GM23338 (cell line): ENCODE measurements at regions not wholly inside any gene's neighbourhood (a gene's known extent, or its start where the extent isn't known, plus 50 kb on each side); places are given as distances from the start of the nearest gene placed in this dataset.

Source experiments
- CREB1 ChIP-seq: fragments of 250-450 bp; sonication (Bioruptor Pico); IDR thresholded peaks from 2 replicates; pipeline ENCODE4 v1.5.0; 2020; ENCODE audit warnings: low read depth, mild to moderate bottlenecking, moderate library complexity
- EZH2 ChIP-seq: fragments of 200-600 bp; sonication (generic); IDR thresholded peaks from one replicate; pipeline ENCODE4 v1.8.0; 2017; ENCODE audit warnings: antibody characterized with exemption, mild to moderate bottlenecking, low read depth; ENCODE audit not compliant: unreplicated experiment
- EZH2phosphoT487 ChIP-seq: fragments of 200-600 bp; sonication (generic); IDR thresholded peaks from one replicate; pipeline ENCODE4 v1.8.1; 2018; ENCODE audit warnings: antibody characterized with exemption; ENCODE audit not compliant: unreplicated experiment
- JUNB ChIP-seq: IDR thresholded peaks from one replicate; pipeline ENCODE4 v1.6.1; 2016; ENCODE audit warnings: antibody characterized with exemption; ENCODE audit not compliant: unreplicated experiment
- NANOG ChIP-seq: IDR thresholded peaks from 2 replicates; pipeline ENCODE4 v1.6.1; 2016; ENCODE audit warnings: antibody characterized with exemption, borderline replicate concordance
- POLR2AphosphoS5 ChIP-seq: IDR thresholded peaks from 2 replicates; pipeline ENCODE4 v1.6.1; 2016; ENCODE audit warnings: antibody characterized with exemption, low read depth
- STAT1 ChIP-seq: IDR thresholded peaks from one replicate; pipeline ENCODE4 v1.6.1; 2016; ENCODE audit warnings: antibody characterized with exemption; ENCODE audit not compliant: unreplicated experiment
- ZNF114 ChIP-seq: fragments of 250-450 bp; sonication (Bioruptor Pico); IDR thresholded peaks from 2 replicates; pipeline ENCODE4 v1.5.0; 2020; ENCODE audit warnings: mild to moderate bottlenecking, moderate library complexity
- TF ChIP-seq, protein P1 (sequence below), 2 experiments: fragments of 200-600 bp in 1 of 2; sonication (generic) in 1 of 2; conservative IDR thresholded peaks; 2 replicates each; pipeline versions ENCODE4 v1.5.1 to v1.6.1; 2016 to 2017; ENCODE audit warnings: antibody characterized with exemption in 2 of 2, low read depth in 2 of 2, mild to moderate bottlenecking in 2 of 2, moderate library complexity in 1 of 2
- TF ChIP-seq, protein P2 (sequence below): IDR thresholded peaks from one replicate; pipeline ENCODE4 v1.6.1; 2018; ENCODE audit warnings: antibody characterized with exemption; ENCODE audit not compliant: unreplicated experiment
- TF ChIP-seq, protein P3 (sequence below): IDR thresholded peaks from 2 replicates; pipeline ENCODE4 v1.6.1; 2016; ENCODE audit warnings: antibody characterized with exemption
- TF ChIP-seq, protein P4 (sequence below): fragments of 250-450 bp; sonication (Bioruptor Pico); IDR thresholded peaks from 2 replicates; pipeline ENCODE4 v1.5.0; 2020; ENCODE audit warnings: mild to moderate bottlenecking, moderate library complexity

DNA sequence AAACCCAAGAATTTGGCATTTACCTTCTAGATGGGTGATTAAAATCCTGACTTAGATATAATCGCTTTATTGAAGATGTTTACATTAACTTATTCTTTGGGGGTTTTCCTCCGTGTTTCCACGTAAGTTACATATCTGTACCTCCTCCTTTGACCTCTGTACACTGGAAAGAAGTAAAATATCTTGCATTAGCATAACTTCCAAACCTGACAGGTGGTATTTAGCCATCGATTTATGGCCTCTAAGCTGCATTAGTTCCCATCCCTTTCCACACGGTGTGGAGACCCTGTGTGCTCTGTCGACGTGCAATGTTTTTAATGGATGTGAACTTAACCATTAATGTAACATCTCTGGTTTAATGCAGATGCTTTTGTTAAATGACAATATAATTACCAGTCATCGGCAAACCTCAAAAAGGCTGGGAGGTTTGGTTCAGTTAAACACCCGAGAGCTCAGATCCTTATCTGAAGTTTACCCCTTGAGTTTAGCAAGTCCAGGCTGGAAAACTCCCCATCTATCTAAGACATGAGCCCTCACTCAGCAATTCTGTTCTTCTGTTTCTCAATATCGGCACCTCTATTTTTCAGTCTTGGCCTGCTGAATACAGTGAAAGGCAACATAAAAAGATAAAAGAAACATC is 295.2 kb downstream of the GATA3 start:
- TF ChIP-seq, protein P1, sequence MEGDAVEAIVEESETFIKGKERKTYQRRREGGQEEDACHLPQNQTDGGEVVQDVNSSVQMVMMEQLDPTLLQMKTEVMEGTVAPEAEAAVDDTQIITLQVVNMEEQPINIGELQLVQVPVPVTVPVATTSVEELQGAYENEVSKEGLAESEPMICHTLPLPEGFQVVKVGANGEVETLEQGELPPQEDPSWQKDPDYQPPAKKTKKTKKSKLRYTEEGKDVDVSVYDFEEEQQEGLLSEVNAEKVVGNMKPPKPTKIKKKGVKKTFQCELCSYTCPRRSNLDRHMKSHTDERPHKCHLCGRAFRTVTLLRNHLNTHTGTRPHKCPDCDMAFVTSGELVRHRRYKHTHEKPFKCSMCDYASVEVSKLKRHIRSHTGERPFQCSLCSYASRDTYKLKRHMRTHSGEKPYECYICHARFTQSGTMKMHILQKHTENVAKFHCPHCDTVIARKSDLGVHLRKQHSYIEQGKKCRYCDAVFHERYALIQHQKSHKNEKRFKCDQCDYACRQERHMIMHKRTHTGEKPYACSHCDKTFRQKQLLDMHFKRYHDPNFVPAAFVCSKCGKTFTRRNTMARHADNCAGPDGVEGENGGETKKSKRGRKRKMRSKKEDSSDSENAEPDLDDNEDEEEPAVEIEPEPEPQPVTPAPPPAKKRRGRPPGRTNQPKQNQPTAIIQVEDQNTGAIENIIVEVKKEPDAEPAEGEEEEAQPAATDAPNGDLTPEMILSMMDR (conservative IDR thresholded peaks at IDR 0.05; ENCODE audit: low read depth in 2 of 2): no peak
- no peak for TF ChIP-seq EZH2
- TF ChIP-seq EZH2phosphoT487: no peak
- TF ChIP-seq POLR2AphosphoS5: no peak
- TF ChIP-seq, protein P2, sequence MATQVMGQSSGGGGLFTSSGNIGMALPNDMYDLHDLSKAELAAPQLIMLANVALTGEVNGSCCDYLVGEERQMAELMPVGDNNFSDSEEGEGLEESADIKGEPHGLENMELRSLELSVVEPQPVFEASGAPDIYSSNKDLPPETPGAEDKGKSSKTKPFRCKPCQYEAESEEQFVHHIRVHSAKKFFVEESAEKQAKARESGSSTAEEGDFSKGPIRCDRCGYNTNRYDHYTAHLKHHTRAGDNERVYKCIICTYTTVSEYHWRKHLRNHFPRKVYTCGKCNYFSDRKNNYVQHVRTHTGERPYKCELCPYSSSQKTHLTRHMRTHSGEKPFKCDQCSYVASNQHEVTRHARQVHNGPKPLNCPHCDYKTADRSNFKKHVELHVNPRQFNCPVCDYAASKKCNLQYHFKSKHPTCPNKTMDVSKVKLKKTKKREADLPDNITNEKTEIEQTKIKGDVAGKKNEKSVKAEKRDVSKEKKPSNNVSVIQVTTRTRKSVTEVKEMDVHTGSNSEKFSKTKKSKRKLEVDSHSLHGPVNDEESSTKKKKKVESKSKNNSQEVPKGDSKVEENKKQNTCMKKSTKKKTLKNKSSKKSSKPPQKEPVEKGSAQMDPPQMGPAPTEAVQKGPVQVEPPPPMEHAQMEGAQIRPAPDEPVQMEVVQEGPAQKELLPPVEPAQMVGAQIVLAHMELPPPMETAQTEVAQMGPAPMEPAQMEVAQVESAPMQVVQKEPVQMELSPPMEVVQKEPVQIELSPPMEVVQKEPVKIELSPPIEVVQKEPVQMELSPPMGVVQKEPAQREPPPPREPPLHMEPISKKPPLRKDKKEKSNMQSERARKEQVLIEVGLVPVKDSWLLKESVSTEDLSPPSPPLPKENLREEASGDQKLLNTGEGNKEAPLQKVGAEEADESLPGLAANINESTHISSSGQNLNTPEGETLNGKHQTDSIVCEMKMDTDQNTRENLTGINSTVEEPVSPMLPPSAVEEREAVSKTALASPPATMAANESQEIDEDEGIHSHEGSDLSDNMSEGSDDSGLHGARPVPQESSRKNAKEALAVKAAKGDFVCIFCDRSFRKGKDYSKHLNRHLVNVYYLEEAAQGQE: no peak
- no peak for TF ChIP-seq CREB1 (CRISPR knock-in tag)
- TF ChIP-seq JUNB: no peak
- TF ChIP-seq ZNF114 (CRISPR knock-in tag): no peak
- TF ChIP-seq NANOG: no peak
- TF ChIP-seq, protein P3, sequence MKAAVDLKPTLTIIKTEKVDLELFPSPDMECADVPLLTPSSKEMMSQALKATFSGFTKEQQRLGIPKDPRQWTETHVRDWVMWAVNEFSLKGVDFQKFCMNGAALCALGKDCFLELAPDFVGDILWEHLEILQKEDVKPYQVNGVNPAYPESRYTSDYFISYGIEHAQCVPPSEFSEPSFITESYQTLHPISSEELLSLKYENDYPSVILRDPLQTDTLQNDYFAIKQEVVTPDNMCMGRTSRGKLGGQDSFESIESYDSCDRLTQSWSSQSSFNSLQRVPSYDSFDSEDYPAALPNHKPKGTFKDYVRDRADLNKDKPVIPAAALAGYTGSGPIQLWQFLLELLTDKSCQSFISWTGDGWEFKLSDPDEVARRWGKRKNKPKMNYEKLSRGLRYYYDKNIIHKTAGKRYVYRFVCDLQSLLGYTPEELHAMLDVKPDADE: no peak
- TF ChIP-seq, protein P4, sequence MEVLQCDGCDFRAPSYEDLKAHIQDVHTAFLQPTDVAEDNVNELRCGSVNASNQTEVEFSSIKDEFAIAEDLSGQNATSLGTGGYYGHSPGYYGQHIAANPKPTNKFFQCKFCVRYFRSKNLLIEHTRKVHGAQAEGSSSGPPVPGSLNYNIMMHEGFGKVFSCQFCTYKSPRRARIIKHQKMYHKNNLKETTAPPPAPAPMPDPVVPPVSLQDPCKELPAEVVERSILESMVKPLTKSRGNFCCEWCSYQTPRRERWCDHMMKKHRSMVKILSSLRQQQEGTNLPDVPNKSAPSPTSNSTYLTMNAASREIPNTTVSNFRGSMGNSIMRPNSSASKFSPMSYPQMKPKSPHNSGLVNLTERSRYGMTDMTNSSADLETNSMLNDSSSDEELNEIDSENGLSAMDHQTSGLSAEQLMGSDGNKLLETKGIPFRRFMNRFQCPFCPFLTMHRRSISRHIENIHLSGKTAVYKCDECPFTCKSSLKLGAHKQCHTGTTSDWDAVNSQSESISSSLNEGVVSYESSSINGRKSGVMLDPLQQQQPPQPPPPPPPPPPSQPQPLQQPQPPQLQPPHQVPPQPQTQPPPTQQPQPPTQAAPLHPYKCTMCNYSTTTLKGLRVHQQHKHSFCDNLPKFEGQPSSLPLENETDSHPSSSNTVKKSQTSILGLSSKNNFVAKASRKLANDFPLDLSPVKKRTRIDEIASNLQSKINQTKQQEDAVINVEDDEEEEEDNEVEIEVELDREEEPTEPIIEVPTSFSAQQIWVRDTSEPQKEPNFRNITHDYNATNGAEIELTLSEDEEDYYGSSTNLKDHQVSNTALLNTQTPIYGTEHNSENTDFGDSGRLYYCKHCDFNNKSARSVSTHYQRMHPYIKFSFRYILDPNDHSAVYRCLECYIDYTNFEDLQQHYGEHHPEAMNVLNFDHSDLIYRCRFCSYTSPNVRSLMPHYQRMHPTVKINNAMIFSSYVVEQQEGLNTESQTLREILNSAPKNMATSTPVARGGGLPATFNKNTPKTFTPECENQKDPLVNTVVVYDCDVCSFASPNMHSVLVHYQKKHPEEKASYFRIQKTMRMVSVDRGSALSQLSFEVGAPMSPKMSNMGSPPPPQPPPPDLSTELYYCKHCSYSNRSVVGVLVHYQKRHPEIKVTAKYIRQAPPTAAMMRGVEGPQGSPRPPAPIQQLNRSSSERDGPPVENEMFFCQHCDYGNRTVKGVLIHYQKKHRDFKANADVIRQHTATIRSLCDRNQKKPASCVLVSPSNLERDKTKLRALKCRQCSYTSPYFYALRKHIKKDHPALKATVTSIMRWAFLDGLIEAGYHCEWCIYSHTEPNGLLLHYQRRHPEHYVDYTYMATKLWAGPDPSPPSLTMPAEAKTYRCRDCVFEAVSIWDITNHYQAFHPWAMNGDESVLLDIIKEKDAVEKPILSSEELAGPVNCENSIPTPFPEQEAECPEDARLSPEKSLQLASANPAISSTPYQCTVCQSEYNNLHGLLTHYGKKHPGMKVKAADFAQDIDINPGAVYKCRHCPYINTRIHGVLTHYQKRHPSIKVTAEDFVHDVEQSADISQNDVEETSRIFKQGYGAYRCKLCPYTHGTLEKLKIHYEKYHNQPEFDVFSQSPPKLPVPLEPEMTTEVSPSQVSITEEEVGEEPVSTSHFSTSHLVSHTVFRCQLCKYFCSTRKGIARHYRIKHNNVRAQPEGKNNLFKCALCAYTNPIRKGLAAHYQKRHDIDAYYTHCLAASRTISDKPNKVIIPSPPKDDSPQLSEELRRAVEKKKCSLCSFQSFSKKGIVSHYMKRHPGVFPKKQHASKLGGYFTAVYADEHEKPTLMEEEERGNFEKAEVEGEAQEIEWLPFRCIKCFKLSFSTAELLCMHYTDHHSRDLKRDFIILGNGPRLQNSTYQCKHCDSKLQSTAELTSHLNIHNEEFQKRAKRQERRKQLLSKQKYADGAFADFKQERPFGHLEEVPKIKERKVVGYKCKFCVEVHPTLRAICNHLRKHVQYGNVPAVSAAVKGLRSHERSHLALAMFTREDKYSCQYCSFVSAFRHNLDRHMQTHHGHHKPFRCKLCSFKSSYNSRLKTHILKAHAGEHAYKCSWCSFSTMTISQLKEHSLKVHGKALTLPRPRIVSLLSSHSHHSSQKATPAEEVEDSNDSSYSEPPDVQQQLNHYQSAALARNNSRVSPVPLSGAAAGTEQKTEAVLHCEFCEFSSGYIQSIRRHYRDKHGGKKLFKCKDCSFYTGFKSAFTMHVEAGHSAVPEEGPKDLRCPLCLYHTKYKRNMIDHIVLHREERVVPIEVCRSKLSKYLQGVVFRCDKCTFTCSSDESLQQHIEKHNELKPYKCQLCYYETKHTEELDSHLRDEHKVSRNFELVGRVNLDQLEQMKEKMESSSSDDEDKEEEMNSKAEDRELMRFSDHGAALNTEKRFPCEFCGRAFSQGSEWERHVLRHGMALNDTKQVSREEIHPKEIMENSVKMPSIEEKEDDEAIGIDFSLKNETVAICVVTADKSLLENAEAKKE (CRISPR knock-in tag): no peak
- TF ChIP-seq STAT1: no peak
